Activated CD8-positive, alpha-beta memory T cell treated with anti-CD3 and anti-CD28 coated beads for 1 hour (primary cell): ENCODE measurements at regions not wholly inside any gene's neighbourhood (a gene's known extent, or its start where the extent isn't known, plus 50 kb on each side); places are given as distances from the start of the nearest gene placed in this dataset.

Experiments used
- DNase-seq, 2 donors: peaks; one replicate each; pipeline ENCODE4 v3.0.0-alpha.2; 2020; ENCODE audit warnings: low read depth in 1 of 2; ENCODE audit errors: extremely low read depth in 1 of 2

DNA sequence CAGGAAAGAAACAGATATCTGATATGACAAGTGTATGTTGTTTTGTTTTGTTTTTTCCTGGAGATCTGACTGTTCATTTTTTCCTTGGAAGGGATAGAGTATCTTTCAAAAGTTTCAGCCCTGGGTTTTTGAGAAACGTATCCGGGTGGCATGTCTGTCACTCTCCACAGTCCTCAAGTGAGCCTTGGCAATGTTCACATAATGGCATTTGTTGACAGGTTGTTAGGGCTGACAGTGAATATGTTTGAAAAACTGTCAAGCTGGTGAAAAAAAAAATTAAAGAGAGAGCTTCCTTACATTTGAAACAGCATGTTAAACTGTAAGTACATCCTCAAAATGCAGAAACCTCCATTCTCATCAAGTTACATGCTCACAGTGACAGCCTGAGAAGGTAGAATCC is 113.0 kb upstream of the DYNLRB2 start:
- DNase-seq: no peak

DNA sequence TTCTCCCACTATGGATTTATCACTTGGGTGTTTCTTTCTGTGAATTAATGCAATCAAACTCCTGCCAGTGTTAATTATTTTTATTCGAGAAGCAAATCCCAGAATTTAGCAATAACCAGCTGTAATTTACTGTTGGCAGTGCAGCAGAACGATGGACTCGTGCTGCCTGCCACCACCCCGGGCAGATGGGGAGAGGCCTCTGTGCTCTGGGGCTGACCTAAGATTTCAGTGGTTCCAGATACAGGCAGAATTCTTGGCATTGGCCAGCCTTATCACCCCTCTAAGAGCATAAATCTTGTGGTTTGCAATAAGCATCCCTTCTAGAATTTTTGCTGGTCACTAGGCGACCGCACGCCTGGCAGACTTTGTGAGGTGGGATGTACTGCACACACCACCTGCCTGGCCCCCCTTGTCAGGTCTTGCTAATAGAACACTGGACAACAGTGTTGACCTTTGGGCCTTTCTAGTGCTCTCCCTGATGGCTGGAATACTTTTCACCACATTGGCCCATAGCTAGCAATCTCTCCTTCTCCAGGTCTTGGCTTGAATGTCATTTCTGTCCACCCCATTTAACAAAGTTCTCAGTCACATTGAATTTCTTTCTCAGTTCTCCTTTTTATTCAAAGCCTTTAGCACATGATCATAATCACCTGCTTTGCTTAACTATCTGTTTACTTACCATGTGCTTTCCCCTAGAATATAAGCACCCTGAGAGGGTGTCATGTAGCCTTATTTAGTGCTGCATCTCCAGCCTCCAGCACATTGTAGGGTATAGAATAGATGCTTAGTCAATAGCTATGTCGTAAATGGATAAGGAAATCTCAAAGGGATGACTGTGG is 122.1 kb upstream of the DYNLRB2 start:
- no peak for DNase-seq

DNA sequence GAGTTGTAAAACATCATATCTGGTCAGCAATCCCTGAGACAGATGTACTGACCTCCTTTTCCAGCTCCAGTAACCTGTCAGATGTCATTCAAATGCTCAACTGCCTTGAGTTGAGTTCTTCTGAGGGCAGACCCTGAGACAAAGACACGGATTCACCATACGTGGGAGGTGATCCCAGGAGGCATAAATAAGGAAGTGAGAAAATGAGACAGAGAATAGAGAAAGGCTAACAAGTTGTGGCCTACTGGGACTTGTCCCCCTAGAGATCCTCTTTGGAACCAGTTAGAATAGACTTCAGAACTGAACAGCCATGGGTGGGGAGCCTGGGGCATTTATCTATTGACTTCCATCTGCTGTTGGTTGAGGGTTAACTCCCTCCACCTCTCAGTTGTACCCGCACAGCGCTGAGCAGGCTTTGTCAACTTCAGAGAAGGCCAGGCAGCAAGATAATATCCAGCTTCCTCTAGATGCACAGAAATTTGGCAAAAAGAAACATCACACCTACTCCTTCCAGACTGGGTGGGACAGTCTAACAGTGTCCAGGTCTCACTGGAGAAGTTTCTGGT is 123.0 kb upstream of the DYNLRB2 start:
- DNase-seq: no peak

DNA sequence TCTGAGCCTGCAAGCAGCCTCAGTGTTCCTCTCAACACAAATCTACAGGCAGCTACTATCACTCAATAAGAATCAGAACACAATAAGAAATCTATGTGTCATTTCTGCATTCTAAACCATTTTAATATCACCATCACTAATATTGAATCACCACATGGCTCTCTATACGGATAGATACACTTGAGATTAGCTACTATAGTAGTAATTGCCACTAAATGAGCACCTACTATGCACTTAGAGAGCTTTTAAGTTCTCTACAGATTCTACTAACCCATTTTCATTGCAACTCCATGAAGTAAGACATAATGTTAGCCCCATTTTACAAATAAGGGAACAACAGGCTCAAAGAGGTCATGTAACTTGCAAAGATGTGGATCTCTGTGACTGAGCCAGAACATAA is 132.8 kb upstream of the DYNLRB2 start:
- no peak for DNase-seq

DNA sequence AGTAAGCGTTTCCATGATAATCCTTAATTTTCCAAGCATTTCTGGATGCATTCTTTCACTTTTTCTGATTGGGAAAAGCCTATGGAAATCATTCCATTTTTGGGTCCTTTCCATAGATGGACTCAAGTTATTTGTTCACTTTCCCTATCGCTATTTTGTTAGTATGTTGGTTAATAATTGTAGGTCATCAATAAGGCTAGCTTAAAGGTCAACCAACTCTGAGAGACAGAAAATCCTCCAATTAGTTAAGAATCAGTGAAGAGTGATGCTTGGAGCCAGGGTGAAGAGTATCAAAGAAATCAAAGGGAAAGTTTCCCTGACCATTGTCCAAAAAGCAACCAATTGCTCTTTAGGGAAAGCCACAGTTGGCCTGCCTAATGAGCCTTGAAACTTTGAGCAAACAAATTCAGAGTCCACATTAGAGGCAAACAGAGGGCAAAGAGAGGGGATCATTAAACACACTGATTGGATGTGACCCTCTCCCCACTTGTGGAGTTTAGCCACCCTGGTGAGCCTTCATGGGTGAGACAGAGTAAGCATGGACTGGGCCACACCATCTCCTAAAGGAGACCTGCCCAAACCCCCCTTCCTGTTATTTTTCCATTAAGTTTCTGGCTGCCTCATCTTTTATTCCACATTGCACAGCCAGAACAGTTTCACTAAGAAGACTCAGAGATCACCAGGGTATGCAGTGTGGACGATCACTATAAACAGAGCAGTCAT is 133.4 kb upstream of the DYNLRB2 start:
- DNase-seq: no peak

DNA sequence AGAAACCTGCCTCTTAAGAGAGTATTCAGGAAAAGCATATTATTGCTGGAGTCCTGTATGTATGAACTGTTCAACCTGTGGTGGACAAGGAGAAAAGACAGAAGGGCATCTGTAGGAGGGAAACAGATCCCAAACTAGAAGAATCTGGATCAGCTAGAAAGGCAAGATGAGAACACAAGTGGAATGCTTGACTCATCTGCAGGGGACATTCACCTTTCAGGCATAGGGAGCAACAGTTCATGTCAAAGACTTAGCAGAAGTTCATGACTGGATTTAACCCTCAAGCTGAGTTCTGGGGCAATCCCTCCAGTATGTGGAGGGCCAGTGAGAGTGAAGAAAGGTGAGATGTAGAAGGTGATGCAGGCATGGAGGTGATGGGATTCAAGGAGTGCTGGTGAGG is 135.9 kb upstream of the DYNLRB2 start:
- no peak for DNase-seq

DNA sequence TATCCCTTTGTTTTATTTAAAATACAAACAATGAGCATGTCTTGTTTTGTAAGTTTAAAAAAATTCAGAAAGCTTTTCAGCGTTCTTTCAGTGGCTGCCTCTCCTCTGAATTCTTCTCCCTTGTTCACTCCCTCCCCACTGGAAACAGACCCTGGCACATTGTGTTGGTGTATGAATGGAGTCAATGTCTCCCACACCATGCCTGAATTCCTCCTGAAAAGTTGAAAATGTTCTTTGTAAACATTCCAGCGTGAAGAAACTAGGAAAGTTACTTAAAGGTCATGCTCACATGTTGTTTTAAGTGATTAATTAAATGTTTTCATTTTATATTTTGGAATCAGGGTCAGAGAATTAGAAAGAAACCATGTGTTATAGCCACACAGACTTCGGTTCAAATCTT is 136.9 kb upstream of the DYNLRB2 start:
- DNase-seq: no peak

DNA sequence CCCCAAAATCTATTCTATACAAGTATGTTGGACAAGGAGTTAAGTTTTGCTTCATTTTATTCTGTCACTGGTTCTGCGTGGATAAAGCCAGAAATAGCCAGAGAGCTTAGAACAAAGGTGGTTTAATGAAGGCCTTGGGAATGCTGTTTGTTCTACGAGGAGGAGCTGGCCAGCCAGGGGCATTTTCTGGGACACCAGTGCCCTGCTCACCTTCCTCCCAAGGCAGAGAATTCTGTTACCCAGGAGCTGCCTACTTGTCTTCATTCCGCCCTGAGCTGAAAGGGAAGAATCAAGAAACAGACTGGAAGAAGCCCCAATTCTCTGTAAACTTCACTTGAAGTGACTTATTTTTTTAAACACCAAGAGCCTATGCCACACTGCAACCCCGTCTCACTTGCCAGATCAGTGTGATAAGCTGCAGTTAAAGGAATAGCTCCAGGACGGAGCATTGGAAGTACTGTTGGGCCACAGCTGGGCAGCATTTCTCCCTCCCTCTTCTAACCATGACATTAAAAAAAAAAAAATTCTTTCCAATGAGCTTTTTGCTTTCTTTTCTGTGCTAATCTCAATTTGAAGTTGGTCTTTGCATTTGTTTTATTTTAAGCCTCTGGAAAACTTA is 149.8 kb upstream of the DYNLRB2 start:
- no peak for DNase-seq

DNA sequence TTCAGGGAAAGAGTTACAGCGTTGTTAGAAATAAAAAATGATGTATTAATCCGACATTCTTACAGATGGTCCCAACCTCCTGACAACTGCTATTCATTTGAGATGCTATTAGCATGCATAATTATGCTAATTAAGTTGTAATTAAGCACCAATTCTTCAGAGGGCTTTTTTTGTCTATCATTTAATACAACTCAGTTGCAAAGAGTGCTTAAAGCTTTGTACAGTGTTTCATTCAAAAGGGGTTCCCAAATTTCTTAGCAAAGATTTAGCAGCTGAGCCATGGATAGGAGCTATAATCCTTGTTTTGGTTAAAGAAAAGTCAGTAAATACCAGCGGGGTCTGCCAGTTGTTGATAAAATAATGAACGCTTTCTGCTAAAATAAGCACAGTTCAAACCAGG is 150.7 kb upstream of the DYNLRB2 start:
- DNase-seq: no peak

DNA sequence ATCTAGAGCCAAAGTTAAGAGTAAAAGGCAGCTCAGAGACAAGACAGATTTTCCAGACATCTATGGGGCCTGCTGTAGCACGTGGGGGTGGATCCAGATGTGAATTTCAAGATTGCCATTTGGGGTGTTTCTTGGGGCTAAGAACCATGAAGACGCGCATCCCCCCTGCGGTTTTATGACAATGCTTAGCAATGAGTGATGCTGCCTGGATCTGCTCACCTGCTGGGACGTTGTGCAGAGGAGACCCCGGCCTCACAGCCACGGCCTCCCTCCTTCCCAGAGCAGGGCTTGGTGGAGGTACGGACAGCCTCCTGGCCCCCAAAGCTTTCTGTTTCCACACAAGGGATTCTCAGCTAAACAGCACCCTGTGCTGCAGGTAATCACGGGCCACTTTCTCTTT is 151.5 kb upstream of the DYNLRB2 start:
- no peak for DNase-seq

DNA sequence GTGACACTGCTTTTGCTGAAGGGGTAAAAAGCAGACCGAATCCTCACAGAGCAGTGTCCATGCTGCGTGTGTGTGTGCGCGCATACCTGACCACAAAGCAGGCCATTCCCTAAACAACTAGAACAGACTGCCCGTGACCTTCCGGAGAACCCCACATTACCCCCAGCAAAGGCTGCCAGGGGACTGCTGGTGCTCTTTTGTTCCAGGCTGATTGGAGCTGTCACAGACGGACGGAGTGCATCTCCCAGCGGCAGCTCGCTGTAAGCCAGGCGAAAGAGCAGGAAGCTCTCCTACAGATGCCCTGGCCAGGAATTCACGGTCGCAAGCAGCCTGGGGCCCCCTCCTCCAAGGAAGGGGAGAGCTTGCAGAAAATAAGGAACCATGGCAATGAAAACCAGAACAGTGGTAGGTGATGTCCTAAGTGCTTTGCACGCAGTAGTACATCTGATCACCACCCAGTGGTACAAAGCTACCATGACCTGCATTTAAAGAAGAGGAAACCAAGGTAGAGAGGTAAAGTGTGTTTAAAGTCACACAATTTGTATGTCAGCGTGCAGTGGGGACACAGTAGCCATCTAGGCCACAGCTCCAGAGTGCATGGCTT is 153.4 kb upstream of the DYNLRB2 start:
- DNase-seq: no peak

DNA sequence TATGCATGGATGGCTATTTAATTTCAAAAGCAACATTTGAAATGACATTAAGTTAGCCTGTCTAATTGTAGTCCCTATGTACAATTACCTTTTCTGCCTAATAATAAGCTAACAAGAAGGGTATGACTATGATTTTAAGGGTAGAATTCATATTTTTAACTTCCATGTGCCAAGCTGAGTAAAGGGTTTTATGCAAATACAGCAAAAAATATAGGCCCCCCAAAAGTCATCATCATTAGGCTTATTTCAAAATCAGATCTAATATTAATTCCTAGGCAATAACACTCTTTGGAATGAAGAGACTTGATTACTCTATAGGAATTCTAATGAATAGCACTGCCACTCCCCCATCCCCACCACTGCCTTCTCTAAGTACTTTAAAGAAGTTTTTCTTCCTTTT is 155.9 kb upstream of the DYNLRB2 start:
- DNase-seq: no peak

DNA sequence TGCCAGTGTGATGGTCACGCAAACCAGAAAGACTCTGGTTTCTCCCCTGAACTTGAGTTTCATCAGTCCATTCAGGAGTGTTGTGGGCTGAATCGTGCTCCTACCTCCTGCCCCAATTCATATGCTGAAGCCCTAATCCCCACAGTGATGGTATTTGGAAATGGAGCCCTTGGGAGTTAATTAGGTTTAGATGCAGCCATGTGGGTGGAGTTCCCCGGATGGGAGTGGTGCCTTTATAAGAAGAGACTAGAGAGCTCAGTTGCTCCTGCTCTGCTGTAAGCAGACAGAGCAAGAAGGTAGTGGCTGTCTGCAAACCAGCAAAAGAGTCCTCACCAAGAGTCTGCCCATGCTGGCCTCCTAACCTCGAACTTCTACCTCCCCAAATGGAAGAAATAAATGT is 160.3 kb upstream of the DYNLRB2 start:
- DNase-seq: no peak

DNA sequence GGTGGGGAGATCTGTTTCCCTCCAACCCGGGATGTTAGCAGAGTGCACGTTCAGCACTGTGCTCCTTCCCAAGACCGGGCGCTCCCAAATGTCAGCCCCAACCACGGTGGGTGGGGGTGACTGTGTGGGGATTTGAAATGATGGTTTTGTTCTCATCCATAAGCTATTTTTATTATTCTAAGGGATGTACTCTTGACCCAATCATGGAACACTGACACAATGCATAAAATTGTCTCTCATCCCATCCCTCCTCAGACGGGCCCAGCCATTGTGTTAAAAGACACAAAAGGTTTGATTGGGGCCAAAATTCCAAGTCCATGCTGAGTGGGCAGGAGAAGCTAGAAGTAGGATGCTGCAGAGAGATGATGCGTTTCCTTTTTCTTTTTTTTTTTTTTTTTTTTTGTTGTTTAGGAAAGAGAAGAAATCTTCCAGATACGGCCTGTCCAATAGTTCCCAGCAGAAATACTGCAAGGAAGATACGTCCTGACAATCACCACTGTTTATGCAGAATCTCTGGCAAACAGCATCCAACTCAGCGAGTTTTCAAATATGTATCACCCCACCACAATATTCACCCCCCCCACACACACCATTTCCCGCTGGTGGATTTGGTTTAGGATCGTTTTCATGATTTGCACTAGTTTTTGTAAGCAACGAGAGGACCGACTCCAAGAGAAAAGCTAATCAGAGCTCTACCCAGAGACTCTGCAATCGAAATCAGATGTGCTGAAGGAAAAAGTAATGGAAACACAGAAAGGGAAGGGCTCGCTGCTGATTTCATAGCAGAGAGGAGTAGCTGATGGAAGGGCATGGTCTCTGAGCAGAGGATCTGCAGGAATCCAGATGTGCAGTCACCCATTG is 163.5 kb upstream of the DYNLRB2 start:
- no peak for DNase-seq

DNA sequence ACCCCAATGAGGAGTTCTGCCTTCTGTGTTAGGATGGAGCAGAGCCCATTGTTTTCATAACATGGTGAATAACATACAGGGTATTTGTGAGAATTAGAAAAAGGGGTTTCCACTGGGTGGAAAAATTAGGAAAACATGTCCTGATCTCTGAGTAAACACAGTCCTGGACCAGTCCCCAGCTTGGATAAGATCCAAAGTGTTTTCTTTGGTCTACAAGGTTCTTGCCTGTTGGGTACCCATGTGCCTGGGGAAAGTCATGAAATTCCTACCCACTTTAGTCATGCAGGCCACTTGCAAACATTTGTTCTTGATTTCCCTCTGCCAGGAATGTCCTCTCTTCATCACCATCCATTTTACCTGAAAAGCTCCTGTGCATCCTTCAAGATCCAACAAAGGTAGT is 164.8 kb upstream of the DYNLRB2 start:
- DNase-seq: no peak

DNA sequence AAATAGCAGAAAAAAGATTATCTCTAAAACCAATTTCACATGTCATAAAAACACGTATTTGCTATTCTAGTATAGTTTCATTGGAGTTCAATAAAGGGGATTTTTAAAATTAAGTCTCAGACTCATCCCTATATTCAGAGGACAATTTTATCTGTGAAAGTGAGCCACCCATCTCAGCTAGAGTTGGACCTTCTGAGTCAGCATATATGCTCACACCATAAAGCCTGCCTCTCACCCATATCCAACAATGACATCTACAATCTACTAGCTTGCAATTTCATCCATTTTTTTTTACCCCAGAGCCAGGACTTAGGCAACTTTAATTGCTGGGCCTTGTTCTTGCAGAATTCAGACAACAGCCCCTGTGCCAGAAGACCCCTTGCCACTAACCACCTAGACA is 165.3 kb upstream of the DYNLRB2 start:
- DNase-seq: no peak

DNA sequence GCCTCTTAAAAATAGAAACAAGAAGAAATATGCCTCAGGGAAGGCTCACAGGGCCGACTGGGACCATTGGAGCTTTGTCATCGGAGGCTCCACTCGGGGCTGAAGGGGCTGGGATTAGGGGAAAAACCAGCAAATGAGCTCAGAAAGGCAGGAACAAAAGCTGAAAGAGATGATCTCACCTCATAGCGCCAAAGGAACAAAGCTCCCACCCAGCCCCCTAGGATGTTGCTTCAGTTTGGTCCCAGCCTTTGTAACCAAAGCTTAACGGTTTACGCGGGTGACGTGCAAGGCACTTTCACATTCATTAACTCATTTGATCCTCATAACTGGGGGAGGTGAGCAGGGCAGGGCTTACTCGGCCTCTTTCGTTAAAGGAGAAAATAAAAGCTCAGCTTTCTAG is 168.5 kb upstream of the DYNLRB2 start:
- DNase-seq: no peak

DNA sequence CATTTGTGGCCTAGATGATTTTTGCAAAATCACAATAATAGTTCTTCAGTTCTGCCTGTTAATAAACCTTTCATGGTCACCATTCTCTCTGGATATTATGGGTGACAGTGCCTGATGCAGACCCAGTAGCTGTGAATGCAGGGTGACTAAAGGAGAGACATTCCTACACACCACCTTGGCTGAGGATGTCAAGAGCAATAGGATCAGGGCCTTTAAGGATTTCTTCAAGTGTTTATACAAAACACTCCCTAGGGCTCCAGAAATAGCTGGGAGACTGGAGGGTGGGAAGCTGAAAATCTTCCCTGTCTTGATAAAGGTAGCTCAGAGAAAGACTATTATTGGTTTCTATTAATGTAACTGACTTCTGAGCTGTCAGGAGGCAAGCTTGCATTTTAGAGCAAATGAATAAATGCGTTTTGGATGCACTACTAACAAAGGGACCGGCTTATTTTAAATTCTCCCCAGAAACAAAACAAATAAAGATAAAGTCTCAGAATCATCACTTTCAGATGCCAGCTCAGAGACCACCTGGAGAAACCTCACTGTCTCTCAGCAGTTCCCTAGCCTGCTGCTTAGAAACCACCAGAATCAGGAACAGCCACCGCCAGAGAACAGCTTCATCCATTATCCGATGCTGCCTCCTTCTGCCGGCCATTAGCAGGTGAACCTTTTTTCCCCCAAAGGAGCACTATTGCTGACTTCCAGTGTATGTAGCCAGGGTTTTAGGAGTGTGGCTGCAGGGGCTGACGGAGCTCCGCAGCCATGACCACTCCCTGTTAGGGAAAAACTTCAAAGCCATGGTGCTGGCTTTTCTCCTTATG is 171.4 kb upstream of the DYNLRB2 start:
- DNase-seq: no peak

DNA sequence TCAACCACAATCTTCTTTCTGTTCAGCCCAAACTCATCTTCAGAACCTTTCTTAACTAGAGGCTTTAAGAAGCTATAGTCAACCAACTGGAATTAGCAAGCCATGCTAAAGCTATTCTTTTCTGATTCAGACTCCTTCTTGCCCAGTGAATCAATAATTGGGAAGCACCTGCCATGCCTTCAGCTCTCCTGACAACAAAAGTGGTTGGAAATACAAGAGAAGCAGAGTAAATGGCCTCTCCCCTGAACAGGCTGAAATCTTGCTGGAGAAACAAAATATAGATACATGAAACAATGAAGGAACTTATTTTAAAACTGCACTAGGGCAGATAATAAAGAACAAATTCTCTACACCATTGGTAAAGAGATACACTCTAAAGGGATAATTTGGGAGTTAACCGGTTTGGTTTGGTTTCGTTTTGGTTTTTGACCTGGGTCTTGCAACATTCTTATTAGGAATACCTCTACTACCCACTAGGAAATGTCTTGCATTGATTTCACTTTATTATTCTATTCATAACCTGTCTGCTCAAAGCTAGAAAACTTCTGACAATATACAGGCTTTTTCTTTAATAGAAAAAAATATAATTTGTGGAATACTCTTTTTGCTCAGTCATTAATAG is 173.6 kb upstream of the DYNLRB2 start:
- DNase-seq: no peak
